ENCODE measurements at regions not wholly inside any gene's neighbourhood (a gene's known extent, or its start where the extent isn't known, plus 50 kb on each side); places are given as distances from the start of the nearest gene placed in this dataset.

DNA sequence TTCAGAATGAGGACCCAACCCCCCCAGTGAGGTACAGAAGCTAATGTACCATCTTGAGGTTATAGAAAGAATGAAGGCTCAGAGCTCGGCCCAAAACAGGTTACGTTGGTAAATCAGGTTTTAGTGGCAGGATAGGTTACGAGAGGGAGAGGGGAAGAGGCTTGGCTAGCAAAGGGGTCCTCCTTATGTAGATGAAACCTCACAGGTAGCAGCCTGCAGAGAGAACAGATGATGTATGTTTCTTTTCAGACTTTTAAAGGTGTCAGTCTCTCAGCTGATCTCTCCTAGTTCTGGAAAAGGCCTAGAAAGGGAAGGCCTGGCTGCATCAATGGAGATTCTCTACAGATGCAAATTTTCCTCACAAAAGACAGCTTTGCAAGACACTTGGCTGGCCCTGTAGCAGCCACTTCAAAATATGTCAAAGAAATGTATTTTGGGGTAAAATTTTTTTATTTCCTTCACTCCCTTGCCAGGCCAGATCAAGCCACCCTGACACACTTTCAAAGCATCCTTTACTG is 71.7 kb upstream of the CPSF6 start:
- TF ChIP-seq POLR2A (IDR thresholded peaks at IDR 0.05; ENCODE audit: low read depth, low read length) (no peak), POLR2AphosphoS5 (IDR thresholded peaks at IDR 0.05; ENCODE audit: low read depth, low read length) (no peak), TAF1 (IDR thresholded peaks at IDR 0.05; ENCODE audit: borderline replicate concordance, low read depth, low read length) (no peak)
